ENCODE measurements at regions not wholly inside any gene's neighbourhood (a gene's known extent, or its start where the extent isn't known, plus 50 kb on each side); places are given as distances from the start of the nearest gene placed in this dataset.

DNA sequence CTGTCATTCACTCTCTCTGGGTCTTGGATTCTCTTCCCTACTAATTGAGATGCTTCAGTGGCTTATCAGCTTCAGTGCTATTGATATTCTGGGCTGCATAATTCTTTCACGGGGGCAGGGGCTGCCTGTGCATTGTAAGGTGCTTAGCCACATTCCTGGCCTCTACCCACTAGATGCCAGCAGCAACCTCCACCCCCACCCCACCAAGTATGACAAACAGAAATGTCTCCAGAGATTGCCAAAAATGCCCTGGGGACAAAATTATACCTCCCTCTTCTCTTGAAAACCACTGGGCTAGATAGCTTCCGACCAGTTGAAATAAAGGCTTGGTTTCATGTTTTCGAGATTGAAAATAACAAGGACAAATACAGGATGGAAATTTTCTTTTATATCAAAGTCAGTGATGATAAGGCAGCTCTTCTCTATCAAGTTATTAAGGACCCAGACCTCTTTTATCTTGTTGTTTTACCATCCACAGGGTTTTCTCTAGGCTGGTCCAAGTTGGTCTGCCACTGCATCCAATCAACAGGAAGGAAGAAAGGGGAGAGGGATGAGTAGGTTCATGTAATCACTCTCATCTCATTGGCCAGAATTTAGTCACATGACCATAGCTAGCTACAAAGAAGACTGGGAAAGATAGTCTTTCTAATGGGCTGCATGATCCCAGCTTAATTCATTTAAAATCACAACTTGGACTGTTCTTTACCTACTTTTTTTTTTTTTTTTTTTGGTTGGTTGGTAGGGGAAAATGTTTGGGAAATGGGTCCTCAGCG is 92.1 kb upstream of the RANBP3L start:
- WGBS (ENCODE audit: missing lambda C conversion rate) = 37% methylated on average over 4 of the region's 4 CpGs
- Histone ChIP-seq H3K4me2 (no peak overlapping the region), H3K4me1 (no peaks in the 10 kb centered on the region), H3K27ac (no peak overlapping the region), H3K9me3 (no peaks in the 10 kb centered on the region), H3K4me3 (no peak overlapping the region)
- ChIA-PET CTCF (interaction anchor here (2.0 kb wide), 1 partner anchor 128 kb away, joined by 7 read pairs; no protein-coding TSS in a partner anchor), POLR2A (no interaction called here)
- ATAC-seq = no peak
- FAIRE-seq = no peak
- DNase-seq (ENCODE audit: low read depth in 1 of 2, low spot score in 1 of 2) = no peak
- no peak for TF ChIP-seq TFCP2L1 (CRISPR knock-in tag; IDR thresholded peaks at IDR 0.05)
- no peak for TF ChIP-seq RFX5 (IDR thresholded peaks at IDR 0.05)
- TF ChIP-seq NR3C1 (IDR thresholded peaks at IDR 0.05) = no peak
- no peak for TF ChIP-seq NPAS2 (CRISPR knock-in tag; IDR thresholded peaks at IDR 0.05; ENCODE audit: borderline replicate concordance)
- TF ChIP-seq, protein P1, sequence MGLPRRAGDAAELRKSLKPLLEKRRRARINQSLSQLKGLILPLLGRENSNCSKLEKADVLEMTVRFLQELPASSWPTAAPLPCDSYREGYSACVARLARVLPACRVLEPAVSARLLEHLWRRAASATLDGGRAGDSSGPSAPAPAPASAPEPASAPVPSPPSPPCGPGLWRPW (IDR thresholded peaks at IDR 0.05) = no peak
- TF ChIP-seq CBX8 (IDR thresholded peaks at IDR 0.05) = no peak
- TF ChIP-seq, protein P2, sequence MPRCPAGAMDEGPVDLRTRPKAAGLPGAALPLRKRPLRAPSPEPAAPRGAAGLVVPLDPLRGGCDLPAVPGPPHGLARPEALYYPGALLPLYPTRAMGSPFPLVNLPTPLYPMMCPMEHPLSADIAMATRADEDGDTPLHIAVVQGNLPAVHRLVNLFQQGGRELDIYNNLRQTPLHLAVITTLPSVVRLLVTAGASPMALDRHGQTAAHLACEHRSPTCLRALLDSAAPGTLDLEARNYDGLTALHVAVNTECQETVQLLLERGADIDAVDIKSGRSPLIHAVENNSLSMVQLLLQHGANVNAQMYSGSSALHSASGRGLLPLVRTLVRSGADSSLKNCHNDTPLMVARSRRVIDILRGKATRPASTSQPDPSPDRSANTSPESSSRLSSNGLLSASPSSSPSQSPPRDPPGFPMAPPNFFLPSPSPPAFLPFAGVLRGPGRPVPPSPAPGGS (IDR thresholded peaks at IDR 0.05) = no peak
- TF ChIP-seq FOSL2 (IDR thresholded peaks at IDR 0.05) = no peak
- TF ChIP-seq FOSL2 (CRISPR knock-in tag; IDR thresholded peaks at IDR 0.05) = no peak
- TF ChIP-seq POLR2A (IDR thresholded peaks at IDR 0.05; ENCODE audit: low read length) = no peak
- no peak for TF ChIP-seq CHD4 (IDR thresholded peaks at IDR 0.05; ENCODE audit: borderline replicate concordance)
- no peak for TF ChIP-seq ZNF302 (CRISPR knock-in tag; IDR thresholded peaks at IDR 0.05)
- TF ChIP-seq, protein P3, sequence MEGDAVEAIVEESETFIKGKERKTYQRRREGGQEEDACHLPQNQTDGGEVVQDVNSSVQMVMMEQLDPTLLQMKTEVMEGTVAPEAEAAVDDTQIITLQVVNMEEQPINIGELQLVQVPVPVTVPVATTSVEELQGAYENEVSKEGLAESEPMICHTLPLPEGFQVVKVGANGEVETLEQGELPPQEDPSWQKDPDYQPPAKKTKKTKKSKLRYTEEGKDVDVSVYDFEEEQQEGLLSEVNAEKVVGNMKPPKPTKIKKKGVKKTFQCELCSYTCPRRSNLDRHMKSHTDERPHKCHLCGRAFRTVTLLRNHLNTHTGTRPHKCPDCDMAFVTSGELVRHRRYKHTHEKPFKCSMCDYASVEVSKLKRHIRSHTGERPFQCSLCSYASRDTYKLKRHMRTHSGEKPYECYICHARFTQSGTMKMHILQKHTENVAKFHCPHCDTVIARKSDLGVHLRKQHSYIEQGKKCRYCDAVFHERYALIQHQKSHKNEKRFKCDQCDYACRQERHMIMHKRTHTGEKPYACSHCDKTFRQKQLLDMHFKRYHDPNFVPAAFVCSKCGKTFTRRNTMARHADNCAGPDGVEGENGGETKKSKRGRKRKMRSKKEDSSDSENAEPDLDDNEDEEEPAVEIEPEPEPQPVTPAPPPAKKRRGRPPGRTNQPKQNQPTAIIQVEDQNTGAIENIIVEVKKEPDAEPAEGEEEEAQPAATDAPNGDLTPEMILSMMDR (IDR thresholded peaks at IDR 0.05) = no peak
- TF ChIP-seq HDAC2 (IDR thresholded peaks at IDR 0.05) = no peak
- no peak for TF ChIP-seq POLR2AphosphoS2 (conservative IDR thresholded peaks at IDR 0.05; ENCODE audit: low read length)
- TF ChIP-seq JUN (IDR thresholded peaks at IDR 0.05) = no peak
- TF ChIP-seq, protein P4, sequence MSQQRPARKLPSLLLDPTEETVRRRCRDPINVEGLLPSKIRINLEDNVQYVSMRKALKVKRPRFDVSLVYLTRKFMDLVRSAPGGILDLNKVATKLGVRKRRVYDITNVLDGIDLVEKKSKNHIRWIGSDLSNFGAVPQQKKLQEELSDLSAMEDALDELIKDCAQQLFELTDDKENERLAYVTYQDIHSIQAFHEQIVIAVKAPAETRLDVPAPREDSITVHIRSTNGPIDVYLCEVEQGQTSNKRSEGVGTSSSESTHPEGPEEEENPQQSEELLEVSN (IDR thresholded peaks at IDR 0.05; ENCODE audit: borderline replicate concordance, low read depth) = no peak
- no peak for TF ChIP-seq MAFK (IDR thresholded peaks at IDR 0.05; ENCODE audit: partially characterized antibody)
- TF ChIP-seq, protein P5, sequence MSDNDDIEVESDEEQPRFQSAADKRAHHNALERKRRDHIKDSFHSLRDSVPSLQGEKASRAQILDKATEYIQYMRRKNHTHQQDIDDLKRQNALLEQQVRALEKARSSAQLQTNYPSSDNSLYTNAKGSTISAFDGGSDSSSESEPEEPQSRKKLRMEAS (IDR thresholded peaks at IDR 0.05) = no peak
- no peak for TF ChIP-seq HOXB13 (CRISPR knock-in tag; IDR thresholded peaks at IDR 0.05; ENCODE audit: low read depth)
- TF ChIP-seq ZSCAN20 (CRISPR knock-in tag; IDR thresholded peaks at IDR 0.05) = no peak

DNA sequence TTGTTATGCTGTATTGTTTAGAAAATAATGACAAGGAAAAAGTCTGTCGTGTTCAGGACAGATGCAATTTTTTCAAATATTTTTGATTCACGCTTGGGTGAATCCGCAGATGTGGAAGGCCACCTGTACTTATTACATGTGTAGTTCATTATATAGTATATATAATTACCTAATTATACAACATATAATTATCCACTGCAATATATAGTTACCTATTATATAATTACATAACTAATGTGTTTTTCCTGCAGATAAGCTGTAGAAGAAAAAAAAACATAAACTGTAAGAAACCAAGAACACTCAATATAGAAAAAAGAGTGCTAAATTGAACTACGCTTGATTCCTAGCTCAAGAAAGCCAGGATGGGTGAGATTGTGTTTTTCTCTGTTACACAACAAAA is 93.6 kb upstream of the RANBP3L start:
- DNase-seq (ENCODE audit: low read depth in 1 of 2, low spot score in 1 of 2) (no peak), ATAC-seq (no peak), FAIRE-seq (no peak)
- POLR2A ChIA-PET = no interaction called here
- CTCF ChIA-PET = interaction anchor here (1.5 kb wide), 1 partner anchor 20 kb away, joined by 3 read pairs; no protein-coding TSS in a partner anchor
- TF ChIP-seq ZSCAN20 (CRISPR knock-in tag; IDR thresholded peaks at IDR 0.05) (no peak), MYC (IDR thresholded peaks at IDR 0.05; ENCODE audit: borderline replicate concordance, low read length) (no peak), CHD4 (IDR thresholded peaks at IDR 0.05; ENCODE audit: borderline replicate concordance) (no peak), RAD21 (conservative IDR thresholded peaks at IDR 0.05 in 1 of 2, IDR thresholded peaks at IDR 0.05 in 1 of 2) (no peak), SREBF2 (IDR thresholded peaks at IDR 0.05) (no peak), FOSB (CRISPR knock-in tag; IDR thresholded peaks at IDR 0.05) (no peak), CBX2 (IDR thresholded peaks at IDR 0.05; ENCODE audit: borderline replicate concordance, low read depth) (no peak), RNF2 (IDR thresholded peaks at IDR 0.05; ENCODE audit: borderline replicate concordance, low read depth) (no peak), FOSL2 (IDR thresholded peaks at IDR 0.05) (no peak), FOSL2 (CRISPR knock-in tag; IDR thresholded peaks at IDR 0.05) (no peak)
- TF ChIP-seq, protein P3 (IDR thresholded peaks at IDR 0.05) = no peak
- TF ChIP-seq, protein P5 (IDR thresholded peaks at IDR 0.05) = no peak
- TF ChIP-seq, protein P6, sequence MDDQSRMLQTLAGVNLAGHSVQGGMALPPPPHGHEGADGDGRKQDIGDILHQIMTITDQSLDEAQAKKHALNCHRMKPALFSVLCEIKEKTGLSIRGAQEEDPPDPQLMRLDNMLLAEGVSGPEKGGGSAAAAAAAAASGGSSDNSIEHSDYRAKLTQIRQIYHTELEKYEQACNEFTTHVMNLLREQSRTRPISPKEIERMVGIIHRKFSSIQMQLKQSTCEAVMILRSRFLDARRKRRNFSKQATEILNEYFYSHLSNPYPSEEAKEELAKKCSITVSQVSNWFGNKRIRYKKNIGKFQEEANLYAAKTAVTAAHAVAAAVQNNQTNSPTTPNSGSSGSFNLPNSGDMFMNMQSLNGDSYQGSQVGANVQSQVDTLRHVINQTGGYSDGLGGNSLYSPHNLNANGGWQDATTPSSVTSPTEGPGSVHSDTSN (IDR thresholded peaks at IDR 0.05) = no peak
- Histone ChIP-seq H3K4me1 (no peaks in the 10 kb centered on the region), H3K4me3 (no peak overlapping the region), H3K4me2 (no peak overlapping the region), H3K27ac (no peak overlapping the region), H3K9me3 (no peaks in the 10 kb centered on the region)
- WGBS (ENCODE audit: missing lambda C conversion rate) = 65% methylated on average over 4 of the region's 4 CpGs
